Hepatocyte (in vitro differentiated cells): ENCODE measurements at regions not wholly inside any gene's neighbourhood (a gene's known extent, or its start where the extent isn't known, plus 50 kb on each side); places are given as distances from the start of the nearest gene placed in this dataset.

Source experiments
- CTCF ChIP-seq: fragments of 200-600 bp; sonication (generic); IDR thresholded peaks from 2 replicates; pipeline ENCODE4 v1.5.1; 2016; ENCODE audit warnings: antibody characterized with exemption, mild to moderate bottlenecking; ENCODE audit not compliant: poor library complexity
- EZH2 ChIP-seq: fragments of 200-600 bp; sonication (generic); IDR thresholded peaks from 2 replicates; pipeline ENCODE4 v1.6.1; 2016; ENCODE audit warnings: antibody characterized with exemption, mild to moderate bottlenecking, borderline replicate concordance
- EZH2phosphoT487 ChIP-seq: fragments of 200-600 bp; sonication (generic); IDR thresholded peaks from one replicate; pipeline ENCODE4 v1.6.1; 2018; ENCODE audit warnings: antibody characterized with exemption, mild to moderate bottlenecking, low read depth, moderate library complexity; ENCODE audit not compliant: unreplicated experiment, severe bottlenecking

DNA sequence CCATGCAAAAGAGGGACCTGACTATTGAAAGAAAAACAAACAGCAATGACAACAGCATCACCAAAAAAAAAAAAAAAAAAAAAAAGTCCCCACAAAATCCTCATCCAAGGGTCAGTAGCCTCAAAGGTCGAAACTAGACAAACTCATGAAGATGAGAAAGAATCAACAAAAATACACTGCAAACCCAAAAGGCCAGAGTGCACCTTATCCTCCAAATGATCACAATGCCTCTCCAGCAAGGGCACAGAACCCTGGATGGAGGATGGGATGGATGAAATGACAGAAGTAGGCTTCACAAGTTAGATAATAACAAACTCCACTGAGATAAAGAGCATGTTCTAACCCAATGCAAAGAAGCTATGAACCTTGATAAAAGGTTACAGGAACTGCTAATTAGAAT lies 250.4 kb upstream of the GRAMD2B start:
- TF ChIP-seq CTCF = no peak
- TF ChIP-seq EZH2 = no peak
- no peak for TF ChIP-seq EZH2phosphoT487
